ENCODE measurements at regions not wholly inside any gene's neighbourhood (a gene's known extent, or its start where the extent isn't known, plus 50 kb on each side); places are given as distances from the start of the nearest gene placed in this dataset.

DNA sequence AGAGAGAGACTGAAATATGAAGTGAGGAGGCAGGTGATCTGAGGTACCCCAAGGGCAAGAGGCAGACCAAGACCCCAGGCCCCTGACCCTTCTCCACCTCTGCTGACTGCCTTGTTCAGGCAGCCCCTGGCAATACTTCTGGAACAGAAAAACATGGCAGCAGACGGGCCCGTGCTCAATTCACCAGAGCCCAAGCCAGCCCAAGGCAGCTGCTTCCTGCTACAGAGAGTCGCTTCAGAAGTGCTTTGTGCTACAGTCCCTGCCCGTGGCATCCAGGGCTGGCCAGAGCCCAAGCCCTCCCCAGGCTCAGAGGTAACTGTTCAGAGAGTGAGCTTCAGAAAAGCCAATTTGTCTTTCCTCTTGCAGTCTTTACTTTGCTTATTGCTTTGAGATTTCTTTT, 151.4 kb upstream of the FSTL4 start:
- no peak overlapping the region for H3K4me3 ChIP-seq (replicated peaks in 1 of 4; ENCODE audit: control extremely low read depth in 1 of 4, insufficient read depth in 1 of 4, low read depth in 3 of 4, low read length in 4 of 4)
- H3K79me2 ChIP-seq (ENCODE audit: control insufficient read depth, insufficient read depth, low read length) = no peaks in the 10 kb centered on the region
- H3K9me3 ChIP-seq (ENCODE audit: control insufficient read depth, insufficient read depth, low read depth, low read length) = no peaks in the 10 kb centered on the region
- H3K4me1 ChIP-seq (ENCODE audit: control insufficient read depth, extremely low read depth, insufficient read depth, low read length) = no peaks in the 10 kb centered on the region
- DNase-seq (ENCODE audit: low read depth in 2 of 2) = no peak
- H3K4me2 ChIP-seq (ENCODE audit: extremely low read depth, insufficient read depth, low read length) = no peak overlapping the region
- no peak overlapping the region for H3K9ac ChIP-seq (ENCODE audit: insufficient read depth, low read length)
- no peaks in the 10 kb centered on the region for H3K36me3 ChIP-seq (ENCODE audit: control insufficient read depth, insufficient read depth, low read length)
- no peaks in the 10 kb centered on the region for H4K20me1 ChIP-seq (ENCODE audit: control insufficient read depth, extremely low read depth, insufficient read depth, low read length)
- no peaks in the 10 kb centered on the region for H3K27me3 ChIP-seq (ENCODE audit: control insufficient read depth, insufficient read depth, low read length)
- no peak overlapping the region for H2AFZ ChIP-seq (ENCODE audit: low read length)
- no peak overlapping the region for H3K27ac ChIP-seq (ENCODE audit: insufficient read depth, low read length)
- TF ChIP-seq, protein P1, sequence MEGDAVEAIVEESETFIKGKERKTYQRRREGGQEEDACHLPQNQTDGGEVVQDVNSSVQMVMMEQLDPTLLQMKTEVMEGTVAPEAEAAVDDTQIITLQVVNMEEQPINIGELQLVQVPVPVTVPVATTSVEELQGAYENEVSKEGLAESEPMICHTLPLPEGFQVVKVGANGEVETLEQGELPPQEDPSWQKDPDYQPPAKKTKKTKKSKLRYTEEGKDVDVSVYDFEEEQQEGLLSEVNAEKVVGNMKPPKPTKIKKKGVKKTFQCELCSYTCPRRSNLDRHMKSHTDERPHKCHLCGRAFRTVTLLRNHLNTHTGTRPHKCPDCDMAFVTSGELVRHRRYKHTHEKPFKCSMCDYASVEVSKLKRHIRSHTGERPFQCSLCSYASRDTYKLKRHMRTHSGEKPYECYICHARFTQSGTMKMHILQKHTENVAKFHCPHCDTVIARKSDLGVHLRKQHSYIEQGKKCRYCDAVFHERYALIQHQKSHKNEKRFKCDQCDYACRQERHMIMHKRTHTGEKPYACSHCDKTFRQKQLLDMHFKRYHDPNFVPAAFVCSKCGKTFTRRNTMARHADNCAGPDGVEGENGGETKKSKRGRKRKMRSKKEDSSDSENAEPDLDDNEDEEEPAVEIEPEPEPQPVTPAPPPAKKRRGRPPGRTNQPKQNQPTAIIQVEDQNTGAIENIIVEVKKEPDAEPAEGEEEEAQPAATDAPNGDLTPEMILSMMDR (conservative IDR thresholded peaks at IDR 0.05 in 1 of 2, IDR thresholded peaks at IDR 0.05 in 1 of 2; ENCODE audit: low read depth in 1 of 2, low read length in 2 of 2) = no peak
- no peak for TF ChIP-seq EZH2 (IDR thresholded peaks at IDR 0.05; ENCODE audit: low read length, missing control alignments)

DNA sequence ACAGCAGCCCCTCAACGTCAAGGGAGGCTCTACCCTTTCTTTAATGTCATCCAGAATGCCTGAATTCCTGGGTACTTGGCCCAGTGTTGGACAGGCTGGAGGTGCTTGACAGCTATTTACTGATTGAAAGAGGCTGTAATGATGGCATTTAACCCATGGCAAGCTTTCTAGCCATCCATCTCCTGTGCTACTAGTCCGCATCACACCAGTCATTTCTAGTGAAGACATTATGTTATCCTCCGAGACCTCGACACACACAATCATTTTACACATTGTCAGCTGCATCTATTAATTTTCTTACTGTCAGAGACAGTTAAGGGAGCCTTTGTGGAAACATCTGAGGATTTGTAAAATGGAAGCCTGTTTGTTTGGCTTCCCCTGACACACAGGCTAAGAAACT, 149.3 kb upstream of the FSTL4 start:
- TF ChIP-seq, protein P1 (conservative IDR thresholded peaks at IDR 0.05 in 1 of 2, IDR thresholded peaks at IDR 0.05 in 1 of 2; ENCODE audit: low read depth in 1 of 2, low read length in 2 of 2) = no peak
- TF ChIP-seq EZH2 (IDR thresholded peaks at IDR 0.05; ENCODE audit: low read length, missing control alignments) = no peak
- Histone ChIP-seq H3K4me1 (ENCODE audit: control insufficient read depth, extremely low read depth, insufficient read depth, low read length) (no peaks in the 10 kb centered on the region), H3K4me2 (ENCODE audit: extremely low read depth, insufficient read depth, low read length) (no peak overlapping the region), H3K36me3 (ENCODE audit: control insufficient read depth, insufficient read depth, low read length) (no peaks in the 10 kb centered on the region), H4K20me1 (ENCODE audit: control insufficient read depth, extremely low read depth, insufficient read depth, low read length) (no peaks in the 10 kb centered on the region), H3K27me3 (ENCODE audit: control insufficient read depth, insufficient read depth, low read length) (peaks cover 3% of the 10 kb centered on the region), H2AFZ (ENCODE audit: low read length) (no peak overlapping the region), H3K27ac (ENCODE audit: insufficient read depth, low read length) (no peak overlapping the region), H3K79me2 (ENCODE audit: control insufficient read depth, insufficient read depth, low read length) (no peaks in the 10 kb centered on the region), H3K4me3 (replicated peaks in 1 of 4; ENCODE audit: control extremely low read depth in 1 of 4, insufficient read depth in 1 of 4, low read depth in 3 of 4, low read length in 4 of 4) (no peak overlapping the region), H3K9me3 (ENCODE audit: control insufficient read depth, insufficient read depth, low read depth, low read length) (no peaks in the 10 kb centered on the region), H3K9ac (ENCODE audit: insufficient read depth, low read length) (no peak overlapping the region)
- DNase-seq (ENCODE audit: low read depth in 2 of 2) = no peak

DNA sequence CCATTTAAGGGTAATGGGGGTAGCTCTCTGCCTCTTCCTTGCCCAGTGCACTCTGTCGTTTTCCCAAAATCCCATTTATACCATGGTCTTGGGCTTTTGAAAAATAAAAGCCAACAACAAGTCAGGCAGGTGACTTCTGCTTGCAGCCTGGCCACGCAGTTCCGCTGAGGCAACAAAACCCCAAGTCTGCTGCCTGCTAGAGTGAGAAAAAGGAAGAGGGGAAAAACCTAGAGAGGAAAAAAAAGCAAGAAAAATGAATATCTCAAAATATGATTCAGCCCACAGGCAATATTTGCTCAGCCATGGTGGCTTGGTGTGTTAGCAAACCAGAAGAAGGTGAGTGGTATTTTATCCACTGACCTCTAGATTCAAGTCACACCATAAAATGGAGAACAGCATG, 148.2 kb upstream of the FSTL4 start:
- DNase-seq (ENCODE audit: low read depth in 2 of 2) = no peak
- Histone ChIP-seq H3K4me1 (ENCODE audit: control insufficient read depth, extremely low read depth, insufficient read depth, low read length) (no peaks in the 10 kb centered on the region), H3K27ac (ENCODE audit: insufficient read depth, low read length) (no peak overlapping the region), H3K9me3 (ENCODE audit: control insufficient read depth, insufficient read depth, low read depth, low read length) (no peaks in the 10 kb centered on the region), H2AFZ (ENCODE audit: low read length) (no peak overlapping the region), H4K20me1 (ENCODE audit: control insufficient read depth, extremely low read depth, insufficient read depth, low read length) (no peaks in the 10 kb centered on the region), H3K4me2 (ENCODE audit: extremely low read depth, insufficient read depth, low read length) (no peak overlapping the region), H3K4me3 (replicated peaks in 1 of 4; ENCODE audit: control extremely low read depth in 1 of 4, insufficient read depth in 1 of 4, low read depth in 3 of 4, low read length in 4 of 4) (no peak overlapping the region), H3K9ac (ENCODE audit: insufficient read depth, low read length) (no peak overlapping the region), H3K27me3 (ENCODE audit: control insufficient read depth, insufficient read depth, low read length) (peaks cover 3% of the 10 kb centered on the region), H3K79me2 (ENCODE audit: control insufficient read depth, insufficient read depth, low read length) (no peaks in the 10 kb centered on the region), H3K36me3 (ENCODE audit: control insufficient read depth, insufficient read depth, low read length) (no peaks in the 10 kb centered on the region)
- TF ChIP-seq, protein P1 (conservative IDR thresholded peaks at IDR 0.05 in 1 of 2, IDR thresholded peaks at IDR 0.05 in 1 of 2; ENCODE audit: low read depth in 1 of 2, low read length in 2 of 2) = no peak
- no peak for TF ChIP-seq EZH2 (IDR thresholded peaks at IDR 0.05; ENCODE audit: low read length, missing control alignments)

Measured in fibroblast of lung (primary cell).